Upper lobe of left lung (tissue), 6 donors: ENCODE measurements at regions not wholly inside any gene's neighbourhood (a gene's known extent, or its start where the extent isn't known, plus 50 kb on each side); places are given as distances from the start of the nearest gene placed in this dataset.

Experiments
- ATAC-seq, 2 donors: fragments of 200-7000 bp; cut with Tn5 transposase; one replicate each; pipeline ENCODE4 v1.9.1; 2022; ENCODE audit warnings: mild to moderate bottlenecking in 2 of 2, moderate library complexity in 2 of 2; ENCODE audit not compliant: low FRiP score in 2 of 2
- DNase-seq, 2 donors: peaks; one replicate each; pipeline ENCODE4 v3.0.0-alpha.2; 2019 to 2020
- H3K27ac ChIP-seq, 4 donors: fragments of 200-600 bp; sonication (generic); one replicate each; pipeline ENCODE4 v1.5.1; 2016 to 2019
- H3K27me3 ChIP-seq, 4 donors: fragments of 200-600 bp; sonication (generic); one replicate each; pipeline ENCODE4 v1.5.1; 2017 to 2019
- H3K36me3 ChIP-seq, 4 donors: fragments of 200-600 bp; sonication (generic); one replicate each; pipeline ENCODE4 v1.5.1; 2016 to 2019
- H3K4me1 ChIP-seq, 4 donors: fragments of 200-600 bp; sonication (generic); one replicate each; pipeline ENCODE4 v1.5.1; 2018 to 2019
- H3K4me3 ChIP-seq, 4 donors: fragments of 200-600 bp; sonication (generic); one replicate each; pipeline ENCODE4 v1.5.1; 2017 to 2019; ENCODE audit warnings: mild to moderate bottlenecking in 2 of 4, moderate library complexity in 1 of 4
- H3K9me3 ChIP-seq, 4 donors: fragments of 200-600 bp; sonication (generic); one replicate each; pipeline ENCODE4 v1.5.1; 2018 to 2019
- CTCF ChIP-seq, 6 experiments: fragments of 450-650 bp in 4 of 6; fragments of 200-600 bp in 2 of 6; sonication (generic) in 2 of 6; IDR thresholded peaks; one replicate each; pipeline ENCODE4 v1.5.1; 2016 to 2019; ENCODE audit warnings: antibody characterized with exemption in 6 of 6
- EP300 ChIP-seq, 4 donors: sonication (generic); formaldehyde crosslinking; IDR thresholded peaks; one replicate each; pipeline ENCODE4 v1.5.1; 2017; ENCODE audit warnings: antibody characterized with exemption in 4 of 4, control low read depth in 2 of 4
- POLR2A ChIP-seq, 4 donors: fragments of 450-650 bp; IDR thresholded peaks; one replicate each; pipeline ENCODE4 v1.5.1; 2016 to 2017; ENCODE audit warnings: antibody characterized with exemption in 4 of 4, mild to moderate bottlenecking in 2 of 4
- POLR2AphosphoS5 ChIP-seq, 2 donors: sonication (generic); formaldehyde crosslinking; IDR thresholded peaks; one replicate each; pipeline ENCODE4 v1.5.1; 2017; ENCODE audit warnings: antibody characterized with exemption in 2 of 2
- WGBS, 2 donors: methylation state at CpG; one replicate each; pipeline ENCODE4 v1.1.5; 2017 to 2018; 5-methylcytosine and 5-hydroxymethylcytosine counted together
- donor health status: DM: no; HTN: no; CAD: no; lungs with moderate emphysema.
- donor health status: DM: no; HTN: yes; CAD: no; lungs with severe emphysema.

DNA sequence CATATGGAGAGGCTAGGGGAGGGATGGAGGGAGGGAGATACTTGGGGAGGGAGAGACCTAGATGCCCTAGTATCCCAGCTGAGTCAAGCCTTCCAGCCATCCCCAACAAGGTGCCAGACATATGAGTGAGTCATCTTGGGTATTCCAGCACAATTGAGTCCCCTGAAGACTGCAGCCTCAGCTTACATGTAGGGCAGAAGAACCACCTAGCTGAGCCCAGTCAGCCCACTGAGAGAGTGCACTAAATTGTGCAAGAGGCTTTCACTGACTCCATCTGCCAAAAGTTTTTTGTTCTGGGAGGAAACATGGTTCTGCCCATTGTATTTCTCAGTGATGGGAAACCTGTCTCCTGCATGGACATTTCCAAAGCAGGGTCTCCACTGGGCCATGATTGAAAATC, 76.4 kb downstream of the FOXD2 start:
- no peak for TF ChIP-seq EP300 (IDR thresholded peaks at IDR 0.05)
- TF ChIP-seq POLR2A (IDR thresholded peaks at IDR 0.05), result no peak
- TF ChIP-seq POLR2AphosphoS5 (IDR thresholded peaks at IDR 0.05), result no peak
- no peak for TF ChIP-seq CTCF (IDR thresholded peaks at IDR 0.05)
- no peaks in the 10 kb centered on the region for H3K27me3 ChIP-seq
- no peaks in the 10 kb centered on the region for H3K36me3 ChIP-seq
- no peak overlapping the region for H3K27ac ChIP-seq
- no peaks in the 10 kb centered on the region for H3K4me1 ChIP-seq
- ATAC-seq, result no peak
- peaks cover 0 to 9% (median 0%) of the 10 kb centered on the region in 4 donors for H3K9me3 ChIP-seq
- no peak overlapping the region for H3K4me3 ChIP-seq
- no peak for DNase-seq

DNA sequence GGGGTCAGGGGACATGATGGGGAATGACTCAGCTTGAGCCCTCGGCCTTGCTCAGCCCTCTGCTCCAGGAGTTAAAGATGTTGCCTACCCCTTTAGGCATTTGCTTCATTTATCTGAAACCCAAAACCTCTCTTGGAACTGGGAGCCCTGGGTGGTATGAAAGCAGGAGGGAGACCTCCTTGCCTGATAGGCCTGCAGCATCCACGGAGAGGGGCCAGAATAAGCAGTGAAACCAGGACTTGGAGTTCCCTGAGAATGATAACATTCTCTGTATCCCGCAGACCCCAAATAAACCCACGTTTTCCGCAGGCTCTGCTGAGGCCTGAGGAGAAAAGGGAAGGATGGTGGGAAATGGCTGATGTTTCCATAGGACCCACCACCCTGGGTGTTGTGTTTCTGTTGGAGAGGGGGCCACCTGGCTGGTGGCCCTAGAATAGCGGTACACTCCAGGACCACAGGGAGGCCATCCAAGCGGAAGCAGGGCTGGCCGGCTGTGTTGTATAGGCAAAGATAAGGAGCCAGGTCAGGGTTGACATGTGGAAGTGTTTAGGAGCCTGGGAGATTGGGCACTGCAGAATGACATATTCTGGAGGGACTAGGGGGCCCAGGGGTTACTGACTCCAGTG, 77.4 kb downstream of the FOXD2 start:
- Histone ChIP-seq H3K36me3 (no peaks in the 10 kb centered on the region), H3K4me1 (no peaks in the 10 kb centered on the region), H3K4me3 (no peak overlapping the region), H3K27ac (no peak overlapping the region), H3K9me3 (peaks cover 0 to 9% (median 0%) of the 10 kb centered on the region in 4 donors), H3K27me3 (no peaks in the 10 kb centered on the region)
- DNase-seq, result no peak
- TF ChIP-seq CTCF (IDR thresholded peaks at IDR 0.05) (no peak), EP300 (IDR thresholded peaks at IDR 0.05) (no peak), POLR2AphosphoS5 (IDR thresholded peaks at IDR 0.05) (no peak), POLR2A (IDR thresholded peaks at IDR 0.05) (no peak)
- WGBS, 2 donors, result 73 to 77% methylated on average over 7 to 8 of the region's 8 CpGs
- ATAC-seq, result no peak

- 74 to 82% methylated on average over 2 of the region's 2 CpGs for WGBS, 2 donors
- Histone ChIP-seq H3K27me3 (no peaks in the 10 kb centered on the region), H3K4me1 (no peaks in the 10 kb centered on the region), H3K36me3 (no peaks in the 10 kb centered on the region), H3K27ac (no peak overlapping the region), H3K4me3 (no peak overlapping the region), H3K9me3 (peaks cover 0 to 9% (median 0%) of the 10 kb centered on the region in 4 donors)
- DNase-seq (no peak), ATAC-seq (no peak)
- no peak for TF ChIP-seq EP300 (IDR thresholded peaks at IDR 0.05)
These were observed 80.1 kb downstream of the FOXD2 start for GRCh38 chr1:47517946-47518345.

GRCh38 chr1:47519491-47519890, 81.6 kb downstream of the FOXD2 start:
- no peaks in the 10 kb centered on the region for H3K36me3 ChIP-seq
- no peaks in the 10 kb centered on the region for H3K4me1 ChIP-seq
- peaks cover 0 to 2% (median 0%) of the 10 kb centered on the region in 4 donors for H3K9me3 ChIP-seq
- no peak overlapping the region for H3K27ac ChIP-seq
- DNase-seq (no peak), ATAC-seq (no peak)
- WGBS, 2 donors, result 90 to 96% methylated on average over 4 of the region's 4 CpGs
- TF ChIP-seq POLR2A (IDR thresholded peaks at IDR 0.05), result no peak
- TF ChIP-seq POLR2AphosphoS5 (IDR thresholded peaks at IDR 0.05), result no peak
- no peak for TF ChIP-seq CTCF (IDR thresholded peaks at IDR 0.05)
- TF ChIP-seq EP300 (IDR thresholded peaks at IDR 0.05), result no peak
- no peak overlapping the region for H3K4me3 ChIP-seq
- H3K27me3 ChIP-seq, result no peaks in the 10 kb centered on the region

DNA sequence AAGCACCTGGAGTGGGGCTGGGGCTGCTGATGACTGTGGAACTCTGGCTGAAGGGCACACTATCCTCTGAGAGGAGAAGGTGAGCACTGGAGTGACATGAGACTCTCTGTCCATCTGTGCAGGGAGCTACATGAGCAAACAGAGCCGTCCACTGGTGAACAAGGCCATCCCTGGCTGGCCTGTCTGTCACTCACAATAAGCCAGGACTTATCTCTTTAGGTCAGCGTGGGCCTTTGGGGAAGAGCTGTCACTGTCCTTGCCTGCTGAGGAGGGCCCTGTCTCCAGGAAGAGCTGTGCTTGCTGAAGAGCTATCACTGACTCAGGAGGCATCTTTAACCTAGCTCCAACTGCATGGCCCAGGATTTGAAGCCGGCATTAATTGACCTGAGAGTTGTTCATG, 82.1 kb downstream of the FOXD2 start:
- Histone ChIP-seq H3K9me3 (no peaks in the 10 kb centered on the region), H3K4me3 (no peak overlapping the region), H3K27ac (no peak overlapping the region), H3K36me3 (no peaks in the 10 kb centered on the region), H3K27me3 (no peaks in the 10 kb centered on the region), H3K4me1 (no peaks in the 10 kb centered on the region)
- 74 to 93% methylated on average over 3 of the region's 3 CpGs for WGBS, 2 donors
- no peak for DNase-seq
- peak in 1 of 2 donors; percentile 6 for ATAC-seq
- TF ChIP-seq EP300 (IDR thresholded peaks at IDR 0.05) (no peak), POLR2AphosphoS5 (IDR thresholded peaks at IDR 0.05) (no peak), CTCF (IDR thresholded peaks at IDR 0.05) (no peak), POLR2A (IDR thresholded peaks at IDR 0.05) (no peak)
